Mesenchymal stem cell (in vitro differentiated cells and primary cell): ENCODE measurements at regions not wholly inside any gene's neighbourhood (a gene's known extent, or its start where the extent isn't known, plus 50 kb on each side); places are given as distances from the start of the nearest gene placed in this dataset.

Experiments
- DNase-seq: peaks from one replicate; pipeline ENCODE4 v3.0.0-alpha.2; 2013
- H2AFZ ChIP-seq: one replicate; pipeline ENCODE4 v1.6.1; 2013; ENCODE audit warnings: low read depth, mild to moderate bottlenecking, control low read depth, inconsistent platforms, low read length, moderate library complexity
- H2AK5ac ChIP-seq: 2 replicates; pipeline ENCODE4 v1.6.1; 2013; ENCODE audit warnings: low read length, moderate library complexity, mild to moderate bottlenecking, inconsistent platforms; ENCODE audit not compliant: severe bottlenecking
- H2BK120ac ChIP-seq: one replicate; pipeline ENCODE4 v1.6.1; 2013; ENCODE audit warnings: low read depth, mild to moderate bottlenecking, inconsistent platforms, low read length, moderate library complexity
- H2BK12ac ChIP-seq, 2 experiments: one replicate each; pipeline ENCODE4 v1.6.1; 2013; ENCODE audit warnings: inconsistent platforms in 2 of 2, low read length in 2 of 2, mild to moderate bottlenecking in 2 of 2, moderate library complexity in 2 of 2, control low read depth in 1 of 2
- H2BK15ac ChIP-seq: one replicate; pipeline ENCODE4 v1.6.1; 2013; ENCODE audit warnings: mild to moderate bottlenecking, low read depth, inconsistent platforms; ENCODE audit not compliant: poor library complexity, severe bottlenecking
- H2BK5ac ChIP-seq: 2 replicates; pipeline ENCODE4 v1.6.1; 2013; ENCODE audit warnings: low read depth, mild to moderate bottlenecking, low read length, control low read depth, inconsistent platforms; ENCODE audit not compliant: poor library complexity, severe bottlenecking
- H3K14ac ChIP-seq, 2 experiments: one replicate each; pipeline ENCODE4 v1.6.1; 2013; ENCODE audit warnings: inconsistent platforms in 2 of 2, low read length in 2 of 2, control low read depth in 1 of 2, mild to moderate bottlenecking in 1 of 2, moderate library complexity in 1 of 2
- H3K18ac ChIP-seq, 2 experiments: one replicate each; pipeline ENCODE4 v1.6.1; 2013; ENCODE audit warnings: inconsistent platforms in 2 of 2, low read length in 2 of 2, control low read depth in 1 of 2, low read depth in 1 of 2, mild to moderate bottlenecking in 1 of 2
- H3K23ac ChIP-seq, 2 experiments: one replicate each; pipeline ENCODE4 v1.6.1; 2013; ENCODE audit warnings: inconsistent platforms in 2 of 2, low read length in 2 of 2, mild to moderate bottlenecking in 2 of 2, moderate library complexity in 2 of 2, control low read depth in 1 of 2
- H3K27ac ChIP-seq: 2 replicates; pipeline ENCODE4 v1.5.1; 2013; ENCODE audit warnings: mild to moderate bottlenecking, moderate library complexity, low read length, control low read depth, inconsistent platforms; ENCODE audit not compliant: poor library complexity, severe bottlenecking
- H3K27me3 ChIP-seq, 2 experiments: 2 replicates each; pipeline versions ENCODE4 v1.6.1 to v1.7.0; 2013; ENCODE audit warnings: low read length in 2 of 2, mild to moderate bottlenecking in 2 of 2, moderate library complexity in 2 of 2, control low read depth in 1 of 2, inconsistent platforms in 1 of 2; ENCODE audit not compliant: control insufficient read depth in 1 of 2, insufficient read depth in 1 of 2
- H3K36me3 ChIP-seq, 2 experiments: 2 replicates each; pipeline versions ENCODE4 v1.6.1 to v1.7.0; 2013; ENCODE audit warnings: low read length in 2 of 2, control low read depth in 1 of 2, inconsistent platforms in 1 of 2, low read depth in 1 of 2, mild to moderate bottlenecking in 1 of 2; ENCODE audit not compliant: insufficient read depth in 2 of 2, control insufficient read depth in 1 of 2
- H3K4ac ChIP-seq, 2 experiments: one replicate each; pipeline ENCODE4 v1.6.1; 2013; ENCODE audit warnings: inconsistent platforms in 2 of 2, low read length in 2 of 2, mild to moderate bottlenecking in 2 of 2, moderate library complexity in 2 of 2, control low read depth in 1 of 2, low read depth in 1 of 2
- H3K4me1 ChIP-seq: 2 replicates; pipeline ENCODE4 v1.6.1; 2013; ENCODE audit warnings: low read depth, low read length, control low read depth; ENCODE audit not compliant: control insufficient read depth, insufficient read depth
- H3K4me2 ChIP-seq: 2 replicates; pipeline ENCODE4 v1.6.1; 2013; ENCODE audit warnings: low read length, mild to moderate bottlenecking, inconsistent platforms; ENCODE audit not compliant: poor library complexity, severe bottlenecking
- H3K4me3 ChIP-seq, 2 experiments: 2 replicates each; pipeline versions ENCODE4 v1.5.1 to v1.7.0; 2013; ENCODE audit warnings: low read length in 2 of 2, mild to moderate bottlenecking in 2 of 2, control low read depth in 1 of 2, low read depth in 1 of 2; ENCODE audit not compliant: insufficient read depth in 1 of 2
- H3K79me1 ChIP-seq: replicated peaks from 2 replicates; pipeline ENCODE4 v1.6.1; 2013; ENCODE audit warnings: mild to moderate bottlenecking, control low read depth, low read length, inconsistent platforms; ENCODE audit not compliant: poor library complexity, severe bottlenecking
- H3K9ac ChIP-seq: 2 replicates; pipeline ENCODE4 v1.7.0; 2013; ENCODE audit warnings: mild to moderate bottlenecking, low read length, moderate library complexity
- H3K9me3 ChIP-seq: 2 replicates; pipeline ENCODE4 v1.7.0; 2013; ENCODE audit warnings: mild to moderate bottlenecking, low read length; ENCODE audit not compliant: control insufficient read depth
- H4K8ac ChIP-seq: one replicate; pipeline ENCODE4 v1.6.1; 2013; ENCODE audit warnings: inconsistent platforms, mild to moderate bottlenecking, low read length, moderate library complexity
- H4K91ac ChIP-seq: one replicate; pipeline ENCODE4 v1.6.1; 2013; ENCODE audit warnings: mild to moderate bottlenecking, low read length, inconsistent platforms
- WGBS: methylation state at CpG from one replicate; pipeline ENCODE4 v1.1.7; 2013; ENCODE audit warnings: mixed read lengths; 5-methylcytosine and 5-hydroxymethylcytosine counted together

- no peak overlapping the region for H4K91ac ChIP-seq
- no peak overlapping the region for H3K14ac ChIP-seq
- no peak overlapping the region for H2AK5ac ChIP-seq
- H2AFZ ChIP-seq = no peak overlapping the region
- H3K4me1 ChIP-seq = no peaks in the 10 kb centered on the region
- H2BK15ac ChIP-seq = no peak overlapping the region
- no peak overlapping the region for H2BK12ac ChIP-seq
- H3K4ac ChIP-seq = no peak overlapping the region
- H3K4me3 ChIP-seq = no peak overlapping the region
- no peak overlapping the region for H3K18ac ChIP-seq
- no peak for DNase-seq
- H3K9ac ChIP-seq = no peak overlapping the region
- H3K79me1 ChIP-seq = no peaks in the 10 kb centered on the region
- 73% methylated on average over 9 of the region's 10 CpGs for WGBS
- H2BK120ac ChIP-seq = no peak overlapping the region
- no peak overlapping the region for H4K8ac ChIP-seq
- H3K27me3 ChIP-seq = peaks cover 5 to 49% of the 10 kb centered on the region in 2 experiments
- H3K36me3 ChIP-seq = no peaks in the 10 kb centered on the region
- no peaks in the 10 kb centered on the region for H3K9me3 ChIP-seq
- no peak overlapping the region for H3K4me2 ChIP-seq
- H3K27ac ChIP-seq = no peak overlapping the region
- H2BK5ac ChIP-seq = no peak overlapping the region
- H3K23ac ChIP-seq = no peak overlapping the region
These were observed 177.3 kb downstream of the PTPRU start for GRCh38 chr1:29413661-29414060.

- no peak overlapping the region for H2BK120ac ChIP-seq
- H2AFZ ChIP-seq = no peak overlapping the region
- H3K4me2 ChIP-seq = no peak overlapping the region
- no peak overlapping the region for H3K4ac ChIP-seq
- no peak for DNase-seq
- H3K27ac ChIP-seq = no peak overlapping the region
- H3K79me1 ChIP-seq = no peaks in the 10 kb centered on the region
- H3K23ac ChIP-seq = peak overlapping the region in 1 of 2 experiments; percentile 42
- no peak overlapping the region for H2BK12ac ChIP-seq
- no peaks in the 10 kb centered on the region for H3K36me3 ChIP-seq
- H2AK5ac ChIP-seq = no peak overlapping the region
- H4K91ac ChIP-seq = no peak overlapping the region
- no peak overlapping the region for H3K18ac ChIP-seq
- H3K4me1 ChIP-seq = no peaks in the 10 kb centered on the region
- 75% methylated on average over 6 of the region's 6 CpGs for WGBS
- no peak overlapping the region for H3K14ac ChIP-seq
- H3K27me3 ChIP-seq = peaks cover 5 to 55% of the 10 kb centered on the region in 2 experiments
- no peak overlapping the region for H3K4me3 ChIP-seq
- H2BK15ac ChIP-seq = no peak overlapping the region
- H3K9ac ChIP-seq = no peak overlapping the region
- no peak overlapping the region for H4K8ac ChIP-seq
- no peak overlapping the region for H2BK5ac ChIP-seq
- H3K9me3 ChIP-seq = no peaks in the 10 kb centered on the region
These were observed 176.3 kb downstream of the PTPRU start for GRCh38 chr1:29412591-29412990.

GRCh38 chr1:29410476-29410875 lies 174.2 kb downstream of the PTPRU start:
- Histone ChIP-seq H3K27me3 (peaks cover 5 to 65% of the 10 kb centered on the region in 2 experiments), H3K4me2 (no peak overlapping the region), H3K27ac (no peak overlapping the region), H2BK5ac (no peak overlapping the region), H3K9me3 (no peaks in the 10 kb centered on the region), H2BK120ac (no peak overlapping the region), H2AFZ (no peak overlapping the region), H3K23ac (no peak overlapping the region), H3K79me1 (no peaks in the 10 kb centered on the region), H2BK12ac (no peak overlapping the region), H3K14ac (no peak overlapping the region), H3K18ac (no peak overlapping the region), H3K4me3 (no peak overlapping the region), H3K36me3 (no peaks in the 10 kb centered on the region), H3K4ac (no peak overlapping the region), H2AK5ac (no peak overlapping the region), H3K9ac (no peak overlapping the region), H4K8ac (no peak overlapping the region), H2BK15ac (no peak overlapping the region), H3K4me1 (no peaks in the 10 kb centered on the region), H4K91ac (no peak overlapping the region)
- 77% methylated on average over 4 of the region's 6 CpGs for WGBS
- no peak for DNase-seq

- H3K9ac ChIP-seq = no peak overlapping the region
- 50% methylated on average over 1 of the region's 2 CpGs for WGBS
These were observed 173.3 kb downstream of the PTPRU start for GRCh38 chr1:29409616-29410015.

More at GRCh38 chr1:29409616-29410015, 173.3 kb downstream of the PTPRU start:
- Histone ChIP-seq H2BK5ac (no peak overlapping the region), H2AK5ac (no peak overlapping the region), H3K4me3 (no peak overlapping the region), H3K14ac (no peak overlapping the region), H3K36me3 (no peaks in the 10 kb centered on the region), H3K4ac (no peak overlapping the region), H2AFZ (no peak overlapping the region), H3K18ac (no peak overlapping the region), H3K79me1 (no peaks in the 10 kb centered on the region), H3K4me1 (no peaks in the 10 kb centered on the region), H3K9me3 (no peaks in the 10 kb centered on the region), H3K27me3 (peaks cover 5 to 71% of the 10 kb centered on the region in 2 experiments), H2BK120ac (no peak overlapping the region), H3K27ac (no peak overlapping the region), H4K91ac (no peak overlapping the region), H4K8ac (no peak overlapping the region), H3K23ac (no peak overlapping the region), H2BK12ac (no peak overlapping the region), H2BK15ac (no peak overlapping the region), H3K4me2 (no peak overlapping the region)
- no peak for DNase-seq
